Smooth muscle cell (in vitro differentiated cells): ENCODE measurements at regions not wholly inside any gene's neighbourhood (a gene's known extent, or its start where the extent isn't known, plus 50 kb on each side); places are given as distances from the start of the nearest gene placed in this dataset.

Source experiments
- DNase-seq: peaks from one replicate; lab custom pipeline; 2025; ENCODE audit not compliant: unreplicated experiment; lab: John Stamatoyannopoulos, UW
- H2AFZ ChIP-seq: fragments of 200-600 bp; sonication (generic); 2 replicates; pipeline ENCODE4 v1.6.0; 2016; ENCODE audit warnings: antibody characterized with exemption, low read depth, mild to moderate bottlenecking
- H3F3A ChIP-seq: fragments of 200-600 bp; sonication (generic); 2 replicates; pipeline ENCODE4 v1.6.0; 2017; ENCODE audit warnings: antibody characterized with exemption, low read depth
- H3K27ac ChIP-seq: fragments of 200-600 bp; sonication (generic); 2 replicates; pipeline ENCODE4 v1.5.1; 2016; ENCODE audit warnings: low read depth, mild to moderate bottlenecking
- H3K27me3 ChIP-seq: fragments of 200-600 bp; sonication (generic); 2 replicates; pipeline ENCODE4 v1.6.1; 2016; ENCODE audit warnings: low read depth, mild to moderate bottlenecking
- H3K36me3 ChIP-seq: fragments of 200-600 bp; sonication (generic); 2 replicates; pipeline ENCODE4 v1.5.1; 2016; ENCODE audit warnings: low read depth
- H3K4me1 ChIP-seq: fragments of 200-600 bp; sonication (generic); 2 replicates; pipeline ENCODE4 v1.5.1; 2016; ENCODE audit warnings: low read depth
- H3K4me2 ChIP-seq: fragments of 200-600 bp; sonication (generic); 2 replicates; pipeline ENCODE4 v1.6.0; 2016; ENCODE audit warnings: mild to moderate bottlenecking
- H3K4me3 ChIP-seq: fragments of 200-600 bp; sonication (generic); 2 replicates; pipeline ENCODE4 v1.5.1; 2016; ENCODE audit warnings: mild to moderate bottlenecking
- H3K79me2 ChIP-seq: fragments of 200-600 bp; sonication (generic); 2 replicates; pipeline ENCODE4 v1.6.0; 2016; ENCODE audit warnings: low read depth, mild to moderate bottlenecking
- H3K9ac ChIP-seq: fragments of 200-600 bp; sonication (generic); 2 replicates; pipeline ENCODE4 v1.6.0; 2016; ENCODE audit warnings: low read depth
- H3K9me3 ChIP-seq: fragments of 200-600 bp; sonication (generic); replicated peaks from 2 replicates; pipeline ENCODE4 v1.5.1; 2016; ENCODE audit warnings: low read depth
- H4K20me1 ChIP-seq: fragments of 200-600 bp; sonication (generic); 2 replicates; pipeline ENCODE4 v1.6.0; 2016; ENCODE audit warnings: low read depth
- CTCF ChIP-seq: fragments of 200-600 bp; sonication (generic); IDR thresholded peaks from 2 replicates; pipeline ENCODE4 v1.5.1; 2017; ENCODE audit warnings: borderline replicate concordance, mild to moderate bottlenecking, antibody characterized with exemption; ENCODE audit not compliant: insufficient read depth, poor library complexity, severe bottlenecking
- WGBS: methylation state at CpG from one replicate; pipeline ENCODE4 v1.1.7; 2016; ENCODE audit warnings: low lambda C conversion rate; 5-methylcytosine and 5-hydroxymethylcytosine counted together

- H3K27me3 ChIP-seq: no peaks in the 10 kb centered on the region
- H3K9me3 ChIP-seq: no peaks in the 10 kb centered on the region
- H4K20me1 ChIP-seq: no peaks in the 10 kb centered on the region
- no peak for TF ChIP-seq CTCF
- no peak for DNase-seq
- H3K4me2 ChIP-seq: no peak overlapping the region
- H3K27ac ChIP-seq: no peak overlapping the region
- no peaks in the 10 kb centered on the region for H3F3A ChIP-seq
- no peak overlapping the region for H3K4me3 ChIP-seq
- no peak overlapping the region for H3K9ac ChIP-seq
- no peak overlapping the region for H2AFZ ChIP-seq
- WGBS: 81% methylated on average over 5 of the region's 5 CpGs
- H3K4me1 ChIP-seq: no peaks in the 10 kb centered on the region
- H3K79me2 ChIP-seq: no peaks in the 10 kb centered on the region
- no peaks in the 10 kb centered on the region for H3K36me3 ChIP-seq
These were observed 195.4 kb upstream of the C1orf174 start for GRCh38 chr1:4095433-4095971.

GRCh38 chr1:4101459-4102161, 201.5 kb upstream of the C1orf174 start:
- no peaks in the 10 kb centered on the region for H3K36me3 ChIP-seq
- no peak overlapping the region for H3K9ac ChIP-seq
- H3K4me1 ChIP-seq: no peaks in the 10 kb centered on the region
- H3F3A ChIP-seq: no peaks in the 10 kb centered on the region
- no peak for TF ChIP-seq CTCF
- no peak overlapping the region for H3K4me2 ChIP-seq
- no peaks in the 10 kb centered on the region for H3K79me2 ChIP-seq
- H3K9me3 ChIP-seq: no peaks in the 10 kb centered on the region
- H2AFZ ChIP-seq: no peak overlapping the region
- no peak overlapping the region for H3K4me3 ChIP-seq
- no peak overlapping the region for H3K27ac ChIP-seq
- no peaks in the 10 kb centered on the region for H4K20me1 ChIP-seq
- no peak for DNase-seq
- 71% methylated on average over 5 of the region's 5 CpGs for WGBS
- H3K27me3 ChIP-seq: no peaks in the 10 kb centered on the region

GRCh38 chr1:4105300-4105880, 205.3 kb upstream of the C1orf174 start:
- Histone ChIP-seq H3K79me2 (no peaks in the 10 kb centered on the region), H3K27me3 (no peaks in the 10 kb centered on the region), H3K4me1 (peaks cover 3% of the 10 kb centered on the region), H3K9ac (no peak overlapping the region), H3K27ac (no peak overlapping the region), H3F3A (no peaks in the 10 kb centered on the region), H2AFZ (no peak overlapping the region), H3K36me3 (no peaks in the 10 kb centered on the region), H3K9me3 (no peaks in the 10 kb centered on the region), H4K20me1 (no peaks in the 10 kb centered on the region), H3K4me2 (no peak overlapping the region), H3K4me3 (no peak overlapping the region)
- TF ChIP-seq CTCF: no peak
- DNase-seq: no peak
- 88% methylated on average over 14 of the region's 14 CpGs for WGBS
